ENCODE measurements at regions not wholly inside any gene's neighbourhood (a gene's known extent, or its start where the extent isn't known, plus 50 kb on each side); places are given as distances from the start of the nearest gene placed in this dataset.

DNA sequence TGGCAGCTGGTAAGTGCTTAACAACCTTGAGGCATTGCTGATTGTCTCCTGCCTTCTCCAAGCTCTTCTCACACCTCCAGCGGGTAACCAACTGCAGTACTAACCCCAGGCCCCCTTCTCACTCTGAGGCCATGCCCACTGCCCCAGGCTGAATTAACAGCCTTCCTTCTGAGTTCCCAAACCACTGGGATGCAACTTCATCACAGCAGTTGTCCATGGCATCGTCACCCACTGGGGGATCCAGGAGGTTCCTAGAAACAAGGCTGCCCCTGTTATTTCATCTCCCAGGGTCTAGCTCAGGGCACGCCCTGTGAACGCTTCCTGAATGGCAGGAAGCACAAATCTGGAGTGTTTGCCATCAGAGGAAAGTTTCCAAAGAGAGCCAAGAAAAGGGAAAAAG is 58.0 kb downstream of the SYNE3 start:
- peaks cover 13 to 24% (median 24%) of the 10 kb centered on the region in 3 donors for H3K4me1 ChIP-seq (ENCODE audit: control insufficient read depth in 3 of 3, insufficient read depth in 3 of 3, low read length in 3 of 3)
- H3K27me3 ChIP-seq (ENCODE audit: control insufficient read depth in 3 of 3, insufficient read depth in 3 of 3, low read length in 3 of 3): peaks cover 0 to 7% (median 0%) of the 10 kb centered on the region in 3 donors
- H3K9ac ChIP-seq (ENCODE audit: low read depth in 1 of 3, low read length in 3 of 3): no peak overlapping the region
- peaks cover 4 to 13% (median 5%) of the 10 kb centered on the region in 3 donors for H3K36me3 ChIP-seq (ENCODE audit: control insufficient read depth in 3 of 3, insufficient read depth in 3 of 3, low read length in 3 of 3)
- no peak overlapping the region for H3K4me3 ChIP-seq (ENCODE audit: low read length in 3 of 3)
- H3K9me3 ChIP-seq (ENCODE audit: control insufficient read depth in 3 of 3, low read length in 3 of 3): no peaks in the 10 kb centered on the region
- no peak overlapping the region for H3K27ac ChIP-seq (ENCODE audit: low read depth, low read length)

- Histone ChIP-seq H3K27ac (ENCODE audit: low read depth, low read length) (no peak overlapping the region), H3K4me1 (ENCODE audit: control insufficient read depth in 3 of 3, insufficient read depth in 3 of 3, low read length in 3 of 3) (peaks cover 8 to 15% (median 15%) of the 10 kb centered on the region in 3 donors), H3K9me3 (ENCODE audit: control insufficient read depth in 3 of 3, low read length in 3 of 3) (no peaks in the 10 kb centered on the region), H3K36me3 (ENCODE audit: control insufficient read depth in 3 of 3, insufficient read depth in 3 of 3, low read length in 3 of 3) (peaks cover 0 to 30% (median 16%) of the 10 kb centered on the region in 3 donors), H3K9ac (ENCODE audit: low read depth in 1 of 3, low read length in 3 of 3) (no peak overlapping the region), H3K4me3 (ENCODE audit: low read length in 3 of 3) (no peak overlapping the region), H3K27me3 (ENCODE audit: control insufficient read depth in 3 of 3, insufficient read depth in 3 of 3, low read length in 3 of 3) (peaks cover 0 to 7% (median 0%) of the 10 kb centered on the region in 3 donors)
These were observed 60.2 kb downstream of the SYNE3 start for GRCh38 chr14:95456281-95456680.

DNA sequence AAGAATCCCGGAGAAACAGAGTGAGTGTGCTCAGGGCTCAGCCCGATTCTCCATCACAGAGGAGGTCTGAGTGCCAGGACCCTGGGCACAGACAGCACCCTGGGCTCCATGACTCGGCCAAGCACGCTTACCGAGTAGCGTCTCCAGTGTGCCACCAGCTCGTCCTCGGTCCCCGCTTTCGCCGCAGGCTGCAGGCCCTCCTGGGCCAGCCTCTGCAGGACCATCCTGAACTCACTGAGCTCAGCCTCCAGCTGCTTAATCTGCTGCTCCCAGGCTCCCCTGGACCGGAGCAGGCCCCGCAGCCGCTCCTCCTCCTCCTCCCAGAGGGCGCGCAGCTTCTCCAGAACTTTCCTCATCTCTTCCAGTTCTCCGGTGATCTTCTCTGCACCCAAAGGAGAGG is 61.2 kb downstream of the SYNE3 start:
- Histone ChIP-seq H3K4me1 (ENCODE audit: control insufficient read depth in 3 of 3, insufficient read depth in 3 of 3, low read length in 3 of 3) (peaks cover 7 to 8% (median 8%) of the 10 kb centered on the region in 3 donors), H3K27ac (ENCODE audit: low read depth, low read length) (no peak overlapping the region), H3K4me3 (ENCODE audit: low read length in 3 of 3) (no peak overlapping the region), H3K27me3 (ENCODE audit: control insufficient read depth in 3 of 3, insufficient read depth in 3 of 3, low read length in 3 of 3) (peaks cover 0 to 7% (median 0%) of the 10 kb centered on the region in 3 donors), H3K9me3 (ENCODE audit: control insufficient read depth in 3 of 3, low read length in 3 of 3) (no peaks in the 10 kb centered on the region), H3K36me3 (ENCODE audit: control insufficient read depth in 3 of 3, insufficient read depth in 3 of 3, low read length in 3 of 3) (peaks cover 0 to 30% (median 18%) of the 10 kb centered on the region in 3 donors), H3K9ac (ENCODE audit: low read depth in 1 of 3, low read length in 3 of 3) (no peak overlapping the region)

DNA sequence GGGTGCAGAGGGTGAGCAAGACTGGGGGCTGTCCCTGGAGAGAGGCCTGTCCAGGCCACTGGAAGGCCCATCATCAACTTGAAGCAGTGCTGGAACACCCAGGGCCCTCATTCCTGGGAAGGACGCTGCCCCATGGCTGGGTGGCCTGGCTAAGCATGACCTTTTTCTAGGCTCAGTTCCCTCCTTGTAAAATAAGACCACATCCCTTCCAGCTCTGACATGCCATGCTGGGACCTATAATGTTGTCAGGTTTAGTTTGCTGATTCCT is 62.8 kb downstream of the SYNE3 start:
- H3K27me3 ChIP-seq (ENCODE audit: control insufficient read depth in 3 of 3, insufficient read depth in 3 of 3, low read length in 3 of 3): peaks cover 0 to 7% (median 0%) of the 10 kb centered on the region in 3 donors
- H3K36me3 ChIP-seq (ENCODE audit: control insufficient read depth in 3 of 3, insufficient read depth in 3 of 3, low read length in 3 of 3): peaks cover 0 to 46% (median 27%) of the 10 kb centered on the region in 3 donors
- H3K9ac ChIP-seq (ENCODE audit: low read depth in 1 of 3, low read length in 3 of 3): no peak overlapping the region

DNA sequence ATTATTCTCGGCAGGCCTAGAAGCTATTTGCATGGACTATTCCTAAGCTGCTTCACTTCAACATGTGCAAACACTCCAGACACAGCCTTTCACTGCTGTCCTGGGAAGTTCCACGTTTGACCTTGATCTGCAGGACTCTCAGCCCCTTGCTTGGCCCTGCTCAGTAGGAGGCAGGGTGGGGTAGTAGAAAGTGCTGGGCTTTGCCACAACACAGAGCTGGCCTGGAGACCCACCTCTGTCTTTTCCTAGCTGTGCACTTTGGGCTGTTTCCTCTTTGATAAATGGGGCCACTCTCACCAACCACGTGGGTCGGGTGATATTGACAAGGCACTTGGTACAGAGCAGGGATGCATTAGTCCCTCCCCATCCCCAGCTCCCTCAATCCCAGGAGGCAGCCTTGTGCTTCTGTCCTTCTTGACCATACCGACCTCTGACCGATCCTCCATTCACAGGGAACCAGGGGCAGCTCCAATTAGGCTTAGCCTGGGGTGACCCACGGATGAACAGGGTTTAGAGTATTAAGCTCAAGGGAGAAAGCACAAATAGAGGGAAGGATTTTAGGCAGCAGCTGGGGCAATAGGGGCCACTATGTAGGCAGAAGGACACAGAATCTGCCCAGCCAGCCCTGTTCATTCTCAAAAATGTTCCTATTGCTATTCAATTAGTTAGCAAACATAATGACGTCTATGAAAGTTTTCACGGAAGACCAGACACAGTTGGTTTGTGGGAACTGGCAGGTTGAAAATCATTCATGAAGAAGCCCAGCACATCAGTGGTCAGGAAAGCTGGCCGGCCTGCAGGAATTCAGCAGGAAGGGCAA is 63.3 kb downstream of the SYNE3 start:
- H3K27me3 ChIP-seq (ENCODE audit: control insufficient read depth in 3 of 3, insufficient read depth in 3 of 3, low read length in 3 of 3): peaks cover 0 to 2% (median 0%) of the 10 kb centered on the region in 3 donors
- no peak overlapping the region for H3K9ac ChIP-seq (ENCODE audit: low read depth in 1 of 3, low read length in 3 of 3)
- H3K9me3 ChIP-seq (ENCODE audit: control insufficient read depth in 3 of 3, low read length in 3 of 3): no peaks in the 10 kb centered on the region
- no peak overlapping the region for H3K27ac ChIP-seq (ENCODE audit: low read depth, low read length)
- H3K4me1 ChIP-seq (ENCODE audit: control insufficient read depth in 3 of 3, insufficient read depth in 3 of 3, low read length in 3 of 3): peaks cover 5 to 8% (median 8%) of the 10 kb centered on the region in 3 donors
- H3K36me3 ChIP-seq (ENCODE audit: control insufficient read depth in 3 of 3, insufficient read depth in 3 of 3, low read length in 3 of 3): peaks cover 0 to 50% (median 27%) of the 10 kb centered on the region in 3 donors
- no peak overlapping the region for H3K4me3 ChIP-seq (ENCODE audit: low read length in 3 of 3)

More for the DNA sequence above, 62.8 kb downstream of the SYNE3 start:
- no peak overlapping the region for H3K27ac ChIP-seq (ENCODE audit: low read depth, low read length)
- H3K9me3 ChIP-seq (ENCODE audit: control insufficient read depth in 3 of 3, low read length in 3 of 3): no peaks in the 10 kb centered on the region
- peaks cover 7 to 8% (median 8%) of the 10 kb centered on the region in 3 donors for H3K4me1 ChIP-seq (ENCODE audit: control insufficient read depth in 3 of 3, insufficient read depth in 3 of 3, low read length in 3 of 3)
- no peak overlapping the region for H3K4me3 ChIP-seq (ENCODE audit: low read length in 3 of 3)

GRCh38 chr14:95452176-95452892 is 64.1 kb downstream of the SYNE3 start:
- Histone ChIP-seq H3K9me3 (ENCODE audit: control insufficient read depth in 3 of 3, low read length in 3 of 3) (no peaks in the 10 kb centered on the region), H3K4me1 (ENCODE audit: control insufficient read depth in 3 of 3, insufficient read depth in 3 of 3, low read length in 3 of 3) (peaks cover 2 to 3% (median 2%) of the 10 kb centered on the region in 3 donors), H3K9ac (ENCODE audit: low read depth in 1 of 3, low read length in 3 of 3) (no peak overlapping the region), H3K4me3 (ENCODE audit: low read length in 3 of 3) (no peak overlapping the region), H3K27ac (ENCODE audit: low read depth, low read length) (no peak overlapping the region), H3K27me3 (ENCODE audit: control insufficient read depth in 3 of 3, insufficient read depth in 3 of 3, low read length in 3 of 3) (no peaks in the 10 kb centered on the region), H3K36me3 (ENCODE audit: control insufficient read depth in 3 of 3, insufficient read depth in 3 of 3, low read length in 3 of 3) (peaks cover 2 to 54% (median 27%) of the 10 kb centered on the region in 3 donors)

- H3K9ac ChIP-seq (ENCODE audit: low read depth in 1 of 3, low read length in 3 of 3): no peak overlapping the region
- H3K27ac ChIP-seq (ENCODE audit: low read depth, low read length): no peak overlapping the region
- H3K4me1 ChIP-seq (ENCODE audit: control insufficient read depth in 3 of 3, insufficient read depth in 3 of 3, low read length in 3 of 3): no peaks in the 10 kb centered on the region
- peaks cover 10 to 57% (median 33%) of the 10 kb centered on the region in 3 donors for H3K36me3 ChIP-seq (ENCODE audit: control insufficient read depth in 3 of 3, insufficient read depth in 3 of 3, low read length in 3 of 3)
- H3K27me3 ChIP-seq (ENCODE audit: control insufficient read depth in 3 of 3, insufficient read depth in 3 of 3, low read length in 3 of 3): no peaks in the 10 kb centered on the region
- H3K4me3 ChIP-seq (ENCODE audit: low read length in 3 of 3): no peak overlapping the region
- H3K9me3 ChIP-seq (ENCODE audit: control insufficient read depth in 3 of 3, low read length in 3 of 3): no peaks in the 10 kb centered on the region
These were observed 67.3 kb downstream of the SYNE3 start for GRCh38 chr14:95449131-95449530.

- Histone ChIP-seq H3K9ac (ENCODE audit: low read depth in 1 of 3, low read length in 3 of 3) (no peak overlapping the region), H3K4me1 (ENCODE audit: control insufficient read depth in 3 of 3, insufficient read depth in 3 of 3, low read length in 3 of 3) (peaks cover 0 to 5% (median 2%) of the 10 kb centered on the region in 3 donors), H3K36me3 (ENCODE audit: control insufficient read depth in 3 of 3, insufficient read depth in 3 of 3, low read length in 3 of 3) (peaks cover 10 to 45% (median 18%) of the 10 kb centered on the region in 3 donors), H3K4me3 (ENCODE audit: low read length in 3 of 3) (no peak overlapping the region), H3K27me3 (ENCODE audit: control insufficient read depth in 3 of 3, insufficient read depth in 3 of 3, low read length in 3 of 3) (no peaks in the 10 kb centered on the region), H3K9me3 (ENCODE audit: control insufficient read depth in 3 of 3, low read length in 3 of 3) (no peaks in the 10 kb centered on the region), H3K27ac (ENCODE audit: low read depth, low read length) (no peak overlapping the region)
These were observed 70.0 kb downstream of the SYNE3 start for GRCh38 chr14:95446470-95446869.

DNA sequence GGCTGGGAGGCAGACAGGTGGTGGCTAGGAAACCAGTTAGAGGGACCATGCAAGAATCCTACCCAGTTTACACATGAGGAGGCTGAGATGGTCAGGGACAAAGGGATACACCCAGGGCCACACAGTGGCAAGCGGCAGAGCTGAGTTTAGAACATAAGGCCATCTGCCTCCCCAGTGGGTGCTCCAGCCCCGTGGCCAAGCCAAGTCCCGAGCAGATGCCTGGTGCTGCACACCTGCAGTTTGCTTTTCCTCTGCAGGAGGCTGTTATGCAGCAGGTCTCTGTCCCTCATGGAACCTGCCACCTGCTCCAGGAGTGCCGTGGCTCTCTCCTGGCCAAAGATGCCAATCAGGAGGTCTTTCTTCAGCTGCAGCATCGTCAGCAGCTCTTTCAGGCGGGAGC is 70.8 kb downstream of the SYNE3 start:
- Histone ChIP-seq H3K9me3 (ENCODE audit: control insufficient read depth in 3 of 3, low read length in 3 of 3) (no peaks in the 10 kb centered on the region), H3K9ac (ENCODE audit: low read depth in 1 of 3, low read length in 3 of 3) (no peak overlapping the region), H3K27ac (ENCODE audit: low read depth, low read length) (no peak overlapping the region), H3K36me3 (ENCODE audit: control insufficient read depth in 3 of 3, insufficient read depth in 3 of 3, low read length in 3 of 3) (peaks cover 10 to 41% (median 17%) of the 10 kb centered on the region in 3 donors), H3K4me3 (ENCODE audit: low read length in 3 of 3) (no peak overlapping the region), H3K27me3 (ENCODE audit: control insufficient read depth in 3 of 3, insufficient read depth in 3 of 3, low read length in 3 of 3) (no peaks in the 10 kb centered on the region), H3K4me1 (ENCODE audit: control insufficient read depth in 3 of 3, insufficient read depth in 3 of 3, low read length in 3 of 3) (peaks cover 0 to 5% (median 2%) of the 10 kb centered on the region in 3 donors)

GRCh38 chr14:95445161-95445560 is 71.3 kb downstream of the SYNE3 start:
- no peak overlapping the region for H3K27ac ChIP-seq (ENCODE audit: low read depth, low read length)
- no peaks in the 10 kb centered on the region for H3K9me3 ChIP-seq (ENCODE audit: control insufficient read depth in 3 of 3, low read length in 3 of 3)
- H3K4me1 ChIP-seq (ENCODE audit: control insufficient read depth in 3 of 3, insufficient read depth in 3 of 3, low read length in 3 of 3): peaks cover 0 to 5% (median 2%) of the 10 kb centered on the region in 3 donors
- no peaks in the 10 kb centered on the region for H3K27me3 ChIP-seq (ENCODE audit: control insufficient read depth in 3 of 3, insufficient read depth in 3 of 3, low read length in 3 of 3)
- H3K9ac ChIP-seq (ENCODE audit: low read depth in 1 of 3, low read length in 3 of 3): no peak overlapping the region
- H3K36me3 ChIP-seq (ENCODE audit: control insufficient read depth in 3 of 3, insufficient read depth in 3 of 3, low read length in 3 of 3): peaks cover 10 to 40% (median 15%) of the 10 kb centered on the region in 3 donors
- H3K4me3 ChIP-seq (ENCODE audit: low read length in 3 of 3): no peak overlapping the region

Data from skeletal muscle tissue (tissue), 3 donors.